Right lobe of liver (tissue), 6 donors: ENCODE measurements at regions not wholly inside any gene's neighbourhood (a gene's known extent, or its start where the extent isn't known, plus 50 kb on each side); places are given as distances from the start of the nearest gene placed in this dataset.

ENCODE experiments used
- ATAC-seq, 4 donors: fragments of 200-7000 bp; cut with Tn5 transposase; one replicate each; pipeline ENCODE4 v1.9.1; 2020; ENCODE audit warnings: mild to moderate bottlenecking in 4 of 4, moderate library complexity in 4 of 4
- DNase-seq, 3 donors: peaks; one replicate each; pipeline ENCODE4 v3.0.0-alpha.2; 2020
- H3K27ac ChIP-seq, 3 donors: fragments of 200-600 bp; one replicate each; pipeline ENCODE4 v1.8.0; 2022
- H3K27me3 ChIP-seq, 2 donors: fragments of 200-600 bp; one replicate each; pipeline ENCODE4 v1.8.0; 2022
- H3K36me3 ChIP-seq, 4 donors: fragments of 200-600 bp; sonication (generic) in 1 of 4; one replicate each; pipeline versions ENCODE4 v1.5.1 to v1.8.0; 2017 to 2022; ENCODE audit warnings: control low read depth in 1 of 4
- H3K4me1 ChIP-seq, 4 donors: fragments of 200-600 bp; sonication (generic) in 1 of 4; one replicate each; pipeline versions ENCODE4 v1.5.1 to v1.8.0; 2017 to 2022; ENCODE audit warnings: control low read depth in 1 of 4
- H3K4me3 ChIP-seq, 3 donors: fragments of 200-600 bp; one replicate each; pipeline ENCODE4 v1.8.0; 2022
- H3K9me3 ChIP-seq, 4 donors: fragments of 200-600 bp; sonication (generic) in 1 of 4; one replicate each; pipeline versions ENCODE4 v1.5.1 to v1.8.0; 2017 to 2022; ENCODE audit warnings: control low read depth in 1 of 4
- POLR2A ChIP-seq: fragments of 450-650 bp; IDR thresholded peaks from one replicate; pipeline ENCODE4 v1.6.1; 2017; ENCODE audit warnings: antibody characterized with exemption, mild to moderate bottlenecking
- WGBS: methylation state at CpG from one replicate; pipeline ENCODE4 v1.1.6; 2018; ENCODE audit warnings: low coverage, low lambda C conversion rate; ENCODE audit not compliant: insufficient coverage; ENCODE audit errors: missing lambda C conversion rate; 5-methylcytosine and 5-hydroxymethylcytosine counted together
- intact Hi-C, 2 donors: fragments of 100-400 bp; cut with DNase I; formaldehyde crosslinking; loops; one replicate each; pipeline versions ENCODE4 v1.11.2 to v1.14.1; 2022
- TF ChIP-seq, protein P1 (sequence below), 4 donors: fragments of 200-600 bp in 3 of 4; fragments of 450-650 bp in 1 of 4; IDR thresholded peaks; one replicate each; pipeline versions ENCODE4 v1.5.1 to v1.8.0; 2016 to 2022; ENCODE audit warnings: antibody characterized with exemption in 4 of 4, mild to moderate bottlenecking in 2 of 4
- donor health status: DM: no; HTN: yes; CAD: no.
- donor health status: DM: no; HTN: no; CAD: no.
- donor health status: DM: no; HTN: no; CAD: no.
- donor health status: DM: no; HTN: yes; CAD: no.
- donor health status: DM: no; HTN: yes; CAD: no.

DNA sequence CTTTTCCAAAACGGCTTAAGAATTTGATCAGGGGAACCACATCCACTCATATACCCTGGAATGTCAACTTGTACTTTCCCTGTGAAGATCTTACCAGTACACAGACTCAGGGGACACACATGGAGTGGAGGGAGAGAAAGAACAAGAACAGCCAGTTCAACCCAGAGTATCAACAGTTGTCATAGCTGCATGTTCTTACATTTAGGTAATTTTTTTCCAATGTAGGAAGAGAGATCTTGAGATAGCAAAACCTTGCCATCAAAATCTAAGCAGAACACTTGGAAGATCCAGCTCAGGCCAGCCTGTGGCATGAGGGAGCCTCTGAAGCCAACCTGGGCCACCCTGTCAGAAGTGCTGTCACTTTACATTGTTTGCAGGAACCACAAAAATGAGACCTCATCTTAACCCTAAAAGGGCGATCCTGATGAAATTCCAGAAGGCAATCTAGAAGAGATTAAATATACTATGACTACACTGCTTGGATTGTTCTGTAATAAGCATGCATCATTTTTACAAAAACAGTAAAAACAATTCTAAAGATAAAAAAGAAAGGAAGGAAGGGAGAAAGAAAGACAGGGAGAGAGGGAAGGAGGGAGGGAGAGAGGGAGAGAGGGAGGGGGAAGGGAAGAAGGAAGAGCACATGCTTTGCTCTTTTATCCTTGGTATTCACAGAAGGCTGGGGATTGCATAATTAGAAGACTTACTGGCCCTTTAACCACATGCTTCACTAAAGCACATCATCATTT is 124.7 kb upstream of the TCF21 start:
- intact Hi-C loops, result no loop called here
- DNase-seq (no peak), ATAC-seq (no peak)
- no peak overlapping the region for H3K27ac ChIP-seq
- no peaks in the 10 kb centered on the region for H3K9me3 ChIP-seq
- no peak for TF ChIP-seq POLR2A
- H3K36me3 ChIP-seq, result no peaks in the 10 kb centered on the region
- H3K4me3 ChIP-seq, result no peak overlapping the region
- H3K27me3 ChIP-seq, result no peaks in the 10 kb centered on the region
- WGBS, result 36% methylated on average over 2 of the region's 2 CpGs
- no peaks in the 10 kb centered on the region for H3K4me1 ChIP-seq

DNA sequence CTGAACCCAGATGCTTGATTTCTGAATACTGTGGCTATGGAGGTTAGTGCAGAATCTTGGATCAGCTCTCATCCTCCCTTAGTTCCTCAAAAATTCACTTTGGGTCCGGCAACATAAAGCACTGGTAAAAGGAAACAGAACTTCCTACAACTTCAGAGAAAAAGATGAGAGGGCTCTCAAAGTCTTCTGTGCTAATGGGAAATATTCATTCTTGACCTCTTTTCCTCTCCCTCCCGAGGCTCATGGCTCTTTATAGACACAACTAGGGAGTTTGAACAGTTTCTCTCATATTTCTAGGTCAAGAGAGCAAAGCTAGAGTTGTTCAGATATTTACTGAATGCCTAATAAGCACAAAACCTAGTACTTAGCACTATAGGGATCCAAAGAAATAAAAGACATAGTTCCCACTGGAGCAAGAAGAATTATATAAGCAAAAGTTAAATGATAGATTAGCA is 124.1 kb upstream of the TCF21 start:
- no peak for ATAC-seq
- no peak overlapping the region for H3K27ac ChIP-seq
- 6% methylated on average over 2 of the region's 2 CpGs for WGBS

DNA sequence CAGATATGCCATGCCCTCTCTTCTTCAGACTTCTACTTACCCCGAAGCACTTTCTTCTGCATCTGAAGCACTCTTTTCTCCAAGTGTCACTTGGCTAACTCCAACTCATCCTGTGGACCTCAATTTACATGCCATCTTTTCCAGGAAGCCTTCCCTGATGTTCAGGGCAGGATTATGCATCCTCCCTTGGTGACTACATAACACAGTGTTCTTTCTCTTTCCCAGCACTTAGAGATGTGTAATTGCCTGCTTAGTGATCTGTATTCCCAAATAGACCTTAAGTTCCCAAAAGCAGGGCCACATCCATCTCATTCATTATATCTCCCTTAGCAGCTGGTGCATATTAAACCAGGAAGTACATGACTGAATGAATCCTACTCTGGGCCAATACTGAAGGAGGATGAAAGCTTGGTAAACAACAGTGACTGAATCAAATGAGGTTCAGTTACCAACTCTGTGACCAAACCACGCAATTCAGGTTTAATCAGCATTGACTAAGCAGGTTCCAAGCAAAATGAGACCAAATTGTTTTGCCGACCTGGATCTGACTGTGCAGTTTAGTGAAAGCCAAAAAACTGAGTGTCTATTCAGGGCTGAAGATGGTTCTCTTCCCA is 121.4 kb upstream of the TCF21 start:
- TF ChIP-seq, protein P1, sequence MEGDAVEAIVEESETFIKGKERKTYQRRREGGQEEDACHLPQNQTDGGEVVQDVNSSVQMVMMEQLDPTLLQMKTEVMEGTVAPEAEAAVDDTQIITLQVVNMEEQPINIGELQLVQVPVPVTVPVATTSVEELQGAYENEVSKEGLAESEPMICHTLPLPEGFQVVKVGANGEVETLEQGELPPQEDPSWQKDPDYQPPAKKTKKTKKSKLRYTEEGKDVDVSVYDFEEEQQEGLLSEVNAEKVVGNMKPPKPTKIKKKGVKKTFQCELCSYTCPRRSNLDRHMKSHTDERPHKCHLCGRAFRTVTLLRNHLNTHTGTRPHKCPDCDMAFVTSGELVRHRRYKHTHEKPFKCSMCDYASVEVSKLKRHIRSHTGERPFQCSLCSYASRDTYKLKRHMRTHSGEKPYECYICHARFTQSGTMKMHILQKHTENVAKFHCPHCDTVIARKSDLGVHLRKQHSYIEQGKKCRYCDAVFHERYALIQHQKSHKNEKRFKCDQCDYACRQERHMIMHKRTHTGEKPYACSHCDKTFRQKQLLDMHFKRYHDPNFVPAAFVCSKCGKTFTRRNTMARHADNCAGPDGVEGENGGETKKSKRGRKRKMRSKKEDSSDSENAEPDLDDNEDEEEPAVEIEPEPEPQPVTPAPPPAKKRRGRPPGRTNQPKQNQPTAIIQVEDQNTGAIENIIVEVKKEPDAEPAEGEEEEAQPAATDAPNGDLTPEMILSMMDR (IDR thresholded peaks at IDR 0.05), result no peak
- no peak for TF ChIP-seq POLR2A
- no peaks in the 10 kb centered on the region for H3K4me1 ChIP-seq
- H3K4me3 ChIP-seq, result no peak overlapping the region
- H3K27ac ChIP-seq, result no peak overlapping the region
- intact Hi-C loops, result no loop called here
- ATAC-seq (no peak), DNase-seq (no peak)
- no peaks in the 10 kb centered on the region for H3K36me3 ChIP-seq
- H3K9me3 ChIP-seq, result no peaks in the 10 kb centered on the region
- WGBS, result 60% methylated on average over 3 of the region's 3 CpGs
- no peaks in the 10 kb centered on the region for H3K27me3 ChIP-seq

More for the DNA sequence above, 124.1 kb upstream of the TCF21 start:
- Histone ChIP-seq H3K27me3 (no peaks in the 10 kb centered on the region), H3K4me1 (no peaks in the 10 kb centered on the region), H3K36me3 (no peaks in the 10 kb centered on the region), H3K4me3 (no peak overlapping the region), H3K9me3 (no peaks in the 10 kb centered on the region)
- intact Hi-C loops, result no loop called here
- DNase-seq, result no peak
- TF ChIP-seq POLR2A, result no peak
- TF ChIP-seq, protein P1 (IDR thresholded peaks at IDR 0.05), result no peak

DNA sequence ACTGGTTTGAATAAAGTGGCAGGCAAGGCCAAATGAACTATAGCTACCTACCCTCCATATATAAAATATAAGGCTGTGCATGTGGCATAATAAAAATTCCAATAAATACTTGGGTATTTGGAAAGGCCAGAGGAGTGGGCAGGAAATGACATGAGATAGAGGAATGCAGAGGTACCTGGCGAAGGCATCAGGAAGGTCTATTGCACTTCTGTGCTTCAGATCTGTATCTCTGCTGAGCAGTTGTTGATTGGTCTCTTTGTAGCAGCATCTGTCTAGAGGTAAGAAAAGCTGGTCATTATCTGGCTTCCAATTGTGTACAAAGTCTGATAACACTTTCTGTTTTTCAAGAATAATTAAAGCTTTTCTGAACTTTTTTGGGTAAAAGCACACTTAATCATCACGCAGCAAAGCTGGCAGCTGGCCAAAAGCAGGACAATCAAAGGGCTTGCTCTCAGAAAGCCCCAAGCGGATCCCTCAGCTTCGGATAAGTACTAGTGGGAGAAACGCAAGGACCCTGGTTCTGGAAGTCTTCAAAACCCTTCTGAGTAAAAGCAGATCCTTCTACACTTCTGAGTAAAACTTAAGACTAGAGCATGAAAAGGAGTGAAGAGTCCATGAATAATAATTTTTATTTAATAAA is 120.1 kb upstream of the TCF21 start:
- TF ChIP-seq, protein P1 (IDR thresholded peaks at IDR 0.05), result no peak
- no peak for TF ChIP-seq POLR2A
- 51% methylated on average over 5 of the region's 5 CpGs for WGBS
- Histone ChIP-seq H3K4me1 (no peaks in the 10 kb centered on the region), H3K9me3 (no peaks in the 10 kb centered on the region), H3K27me3 (no peaks in the 10 kb centered on the region), H3K36me3 (no peaks in the 10 kb centered on the region), H3K4me3 (no peak overlapping the region), H3K27ac (no peak overlapping the region)
- intact Hi-C loops, result no loop called here
- no peak for ATAC-seq
- peak in 1 of 3 donors; percentile 43 for DNase-seq

DNA sequence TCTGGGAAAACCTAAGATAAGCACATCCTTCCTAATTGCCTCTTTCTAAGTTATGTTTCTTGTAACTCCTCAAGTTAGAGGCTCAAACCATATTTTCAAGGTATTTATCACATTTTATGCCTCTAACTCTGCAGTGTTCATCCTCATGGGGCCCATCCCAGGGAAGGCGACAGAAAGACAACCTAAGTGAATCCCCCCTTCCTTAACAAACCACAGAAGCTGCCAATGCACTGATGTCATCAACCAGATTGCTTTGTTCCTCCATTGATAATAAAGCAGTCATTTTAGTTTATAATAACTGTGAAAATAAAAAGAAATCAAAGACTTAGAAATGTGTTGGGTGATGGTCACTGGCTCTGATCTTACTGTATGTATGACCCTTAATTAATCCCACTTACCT is 119.5 kb upstream of the TCF21 start:
- H3K36me3 ChIP-seq, result no peaks in the 10 kb centered on the region
- H3K4me1 ChIP-seq, result no peaks in the 10 kb centered on the region
- 50% methylated on average over 1 of the region's 1 CpG for WGBS
- TF ChIP-seq, protein P1 (IDR thresholded peaks at IDR 0.05), result no peak
- no peak for TF ChIP-seq POLR2A
- intact Hi-C loops, result no loop called here
- ATAC-seq (no peak), DNase-seq (no peak)
- H3K27ac ChIP-seq, result no peak overlapping the region
- no peak overlapping the region for H3K4me3 ChIP-seq
- H3K9me3 ChIP-seq, result no peaks in the 10 kb centered on the region
- no peaks in the 10 kb centered on the region for H3K27me3 ChIP-seq
